Endothelial cell (in vitro differentiated cells): ENCODE measurements at regions not wholly inside any gene's neighbourhood (a gene's known extent, or its start where the extent isn't known, plus 50 kb on each side); places are given as distances from the start of the nearest gene placed in this dataset.

Experiments used
- DNase-seq: peaks from one replicate; pipeline ENCODE4 v3.0.0; 2021; ENCODE audit warnings: low spot score
- H3K27ac Mint-ChIP-seq: one replicate; pipeline ENCODE4 v1.8.0; 2021; ENCODE audit warnings: mixed read lengths, inconsistent platforms; ENCODE audit not compliant: unreplicated experiment
- H3K27me3 Mint-ChIP-seq: one replicate; pipeline ENCODE4 v1.8.0; 2021; ENCODE audit warnings: mild to moderate bottlenecking, moderate library complexity, mixed read lengths, inconsistent platforms; ENCODE audit not compliant: unreplicated experiment
- H3K36me3 Mint-ChIP-seq: one replicate; pipeline ENCODE4 v1.8.0; 2021; ENCODE audit warnings: mild to moderate bottlenecking, low read depth, mixed read lengths, inconsistent platforms; ENCODE audit not compliant: unreplicated experiment
- H3K4me1 Mint-ChIP-seq: one replicate; pipeline ENCODE4 v1.8.0; 2021; ENCODE audit warnings: mild to moderate bottlenecking, mixed read lengths, inconsistent platforms; ENCODE audit not compliant: unreplicated experiment
- H3K4me3 Mint-ChIP-seq: one replicate; pipeline ENCODE4 v1.8.0; 2021; ENCODE audit warnings: mild to moderate bottlenecking, mixed read lengths, inconsistent platforms; ENCODE audit not compliant: unreplicated experiment
- H3K9me3 Mint-ChIP-seq: one replicate; pipeline ENCODE4 v1.8.0; 2021; ENCODE audit warnings: mixed read lengths, inconsistent platforms; ENCODE audit not compliant: unreplicated experiment
- CTCF ChIP-seq: fragments of 200-600 bp; sonication (generic); IDR thresholded peaks from one replicate; pipeline ENCODE4 v1.5.0; 2021; ENCODE audit warnings: antibody characterized with exemption; ENCODE audit not compliant: unreplicated experiment

GRCh38 chr12:89263900-89264299, 88.4 kb downstream of the DUSP6 start:
- Mint-ChIP-seq H3K27ac (no peak overlapping the region), H3K36me3 (no peaks in the 10 kb centered on the region), H3K9me3 (no peaks in the 10 kb centered on the region), H3K4me3 (no peak overlapping the region), H3K27me3 (no peaks in the 10 kb centered on the region), H3K4me1 (no peaks in the 10 kb centered on the region)
- DNase-seq = no peak
- TF ChIP-seq CTCF = no peak

GRCh38 chr12:89262855-89263552, 89.3 kb downstream of the DUSP6 start:
- peaks cover 4% of the 10 kb centered on the region for H3K36me3 Mint-ChIP-seq
- DNase-seq = no peak
- no peak for TF ChIP-seq CTCF
- H3K9me3 Mint-ChIP-seq = no peaks in the 10 kb centered on the region
- no peaks in the 10 kb centered on the region for H3K27me3 Mint-ChIP-seq
- no peak overlapping the region for H3K4me3 Mint-ChIP-seq
- no peak overlapping the region for H3K27ac Mint-ChIP-seq
- H3K4me1 Mint-ChIP-seq = no peaks in the 10 kb centered on the region

- Mint-ChIP-seq H3K27ac (no peak overlapping the region), H3K27me3 (no peaks in the 10 kb centered on the region), H3K36me3 (peaks cover 6% of the 10 kb centered on the region), H3K4me3 (no peak overlapping the region), H3K9me3 (no peaks in the 10 kb centered on the region), H3K4me1 (no peaks in the 10 kb centered on the region)
- DNase-seq = no peak
- TF ChIP-seq CTCF = no peak
Measured at GRCh38 chr12:89261982-89262381, 90.3 kb downstream of the DUSP6 start.

GRCh38 chr12:89260841-89261637, 91.3 kb downstream of the DUSP6 start:
- Mint-ChIP-seq H3K4me3 (no peak overlapping the region), H3K9me3 (no peaks in the 10 kb centered on the region), H3K27ac (no peak overlapping the region), H3K27me3 (no peaks in the 10 kb centered on the region), H3K4me1 (no peaks in the 10 kb centered on the region), H3K36me3 (peaks cover 6% of the 10 kb centered on the region)
- DNase-seq = no peak
- TF ChIP-seq CTCF = no peak

- Mint-ChIP-seq H3K4me1 (no peaks in the 10 kb centered on the region), H3K4me3 (no peak overlapping the region), H3K36me3 (peaks cover 9% of the 10 kb centered on the region), H3K9me3 (no peaks in the 10 kb centered on the region), H3K27ac (no peak overlapping the region), H3K27me3 (no peaks in the 10 kb centered on the region)
- TF ChIP-seq CTCF = no peak
- no peak for DNase-seq
Measured at GRCh38 chr12:89259821-89260220, 92.5 kb downstream of the DUSP6 start.
